ENCODE measurements at regions not wholly inside any gene's neighbourhood (a gene's known extent, or its start where the extent isn't known, plus 50 kb on each side); places are given as distances from the start of the nearest gene placed in this dataset.

DNA sequence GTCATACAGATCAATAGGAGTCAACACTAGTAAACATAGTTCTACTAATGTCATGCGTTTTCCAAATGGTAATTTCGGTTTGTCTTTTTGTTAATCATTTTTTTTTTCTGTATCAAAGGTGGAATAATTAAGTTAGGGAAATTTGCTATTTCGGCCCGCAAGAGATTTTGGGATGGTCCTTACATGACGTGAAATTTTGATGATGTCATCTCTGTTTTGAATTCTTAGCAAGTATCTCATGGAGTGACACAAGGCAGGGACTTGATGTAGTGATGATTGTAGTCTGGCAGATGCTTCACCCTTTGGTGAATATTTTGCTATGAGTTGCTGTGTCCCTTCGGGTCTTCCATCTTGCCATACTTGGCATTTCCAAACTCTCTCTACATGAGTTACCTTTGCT is 608.0 kb downstream of the BCKDHB start:
- DNase-seq (ENCODE audit: extremely low spot score, insufficient read length, low read depth) (no peak), FAIRE-seq (no peak)

GRCh38 chr6:80698459-80698858 is 592.0 kb downstream of the BCKDHB start:
- no peak for DNase-seq (ENCODE audit: extremely low spot score, insufficient read length, low read depth)
- FAIRE-seq = no peak

GRCh38 chr6:80696268-80696667 is 589.8 kb downstream of the BCKDHB start:
- FAIRE-seq = no peak

GRCh38 chr6:80690551-80691131 is 584.2 kb downstream of the BCKDHB start:
- FAIRE-seq (no peak), DNase-seq (ENCODE audit: extremely low spot score, insufficient read length, low read depth) (no peak)

More at GRCh38 chr6:80696268-80696667, 589.8 kb downstream of the BCKDHB start:
- DNase-seq (ENCODE audit: extremely low spot score, insufficient read length, low read depth) = no peak

DNA sequence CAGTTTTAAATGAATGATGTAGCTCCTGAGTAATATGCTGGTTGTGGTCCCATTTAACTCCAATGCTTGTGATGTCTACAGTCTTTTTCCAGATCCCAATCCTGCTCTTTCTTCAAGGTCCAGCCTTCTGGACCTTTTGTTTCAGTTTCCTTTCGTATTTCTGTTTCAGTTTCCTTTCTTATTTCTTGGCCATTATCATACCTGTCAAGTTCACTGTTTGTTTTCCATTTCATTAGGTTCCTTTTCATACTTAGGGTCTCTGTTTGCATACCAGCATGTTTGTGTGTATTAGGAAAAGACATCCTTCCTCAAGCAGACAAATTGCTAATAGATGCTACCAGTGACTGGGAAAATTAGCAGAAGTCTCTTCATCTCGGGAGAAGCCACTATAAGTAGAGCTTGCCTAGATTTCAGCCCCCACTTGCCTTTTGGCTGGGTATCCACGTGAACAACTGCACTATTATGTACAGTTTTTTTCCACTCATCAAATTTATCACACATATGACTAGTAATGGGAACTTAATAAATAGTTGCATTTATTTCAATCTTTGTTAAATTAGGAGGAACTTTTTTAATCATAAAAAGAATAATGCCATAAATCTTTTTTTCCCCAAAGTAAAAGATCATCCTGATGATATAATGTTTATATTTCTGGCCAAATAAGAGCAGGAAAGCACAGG is 583.4 kb downstream of the BCKDHB start:
- DNase-seq (ENCODE audit: extremely low spot score, insufficient read length, low read depth) (no peak), FAIRE-seq (no peak)

DNA sequence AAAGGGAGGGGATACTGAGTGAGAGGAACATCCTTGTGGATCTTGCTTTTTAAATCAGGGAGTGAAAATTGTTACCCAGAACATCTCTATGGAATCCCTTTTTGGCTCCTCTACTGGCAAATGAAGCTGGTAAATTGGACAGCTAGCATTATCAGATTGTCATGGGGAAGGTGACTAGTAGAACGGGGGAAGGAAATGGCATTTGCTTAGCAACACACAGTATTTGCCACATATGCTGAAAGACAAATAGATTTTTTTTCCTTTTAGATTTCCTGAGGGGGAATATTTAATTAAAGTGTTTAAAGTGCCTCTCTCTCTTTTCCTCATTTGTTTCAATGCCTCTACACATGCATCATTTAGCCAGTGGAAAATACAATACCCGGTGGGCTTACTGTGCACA is 573.5 kb downstream of the BCKDHB start:
- DNase-seq (ENCODE audit: extremely low spot score, insufficient read length, low read depth) (no peak), FAIRE-seq (no peak)

DNA sequence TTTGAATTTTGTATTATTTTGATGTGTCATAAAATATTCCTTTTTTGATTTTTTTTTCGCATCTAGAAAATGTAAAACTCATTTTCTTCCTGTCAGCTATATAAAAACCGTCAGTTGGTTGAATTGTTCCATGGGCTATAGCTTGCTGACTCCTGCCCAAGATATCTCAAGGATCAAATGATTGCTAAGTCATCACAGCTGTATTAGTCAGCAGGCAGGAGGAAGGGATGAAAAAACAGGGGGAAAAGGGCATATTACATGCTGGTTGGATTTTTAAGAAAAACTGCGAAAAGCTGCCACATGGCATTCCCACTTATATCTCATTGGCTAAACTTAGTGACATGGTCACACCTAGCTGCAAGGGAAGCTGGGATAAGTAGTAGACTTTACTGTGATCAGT is 569.9 kb downstream of the BCKDHB start:
- FAIRE-seq (no peak), DNase-seq (ENCODE audit: extremely low spot score, insufficient read length, low read depth) (no peak)

DNA sequence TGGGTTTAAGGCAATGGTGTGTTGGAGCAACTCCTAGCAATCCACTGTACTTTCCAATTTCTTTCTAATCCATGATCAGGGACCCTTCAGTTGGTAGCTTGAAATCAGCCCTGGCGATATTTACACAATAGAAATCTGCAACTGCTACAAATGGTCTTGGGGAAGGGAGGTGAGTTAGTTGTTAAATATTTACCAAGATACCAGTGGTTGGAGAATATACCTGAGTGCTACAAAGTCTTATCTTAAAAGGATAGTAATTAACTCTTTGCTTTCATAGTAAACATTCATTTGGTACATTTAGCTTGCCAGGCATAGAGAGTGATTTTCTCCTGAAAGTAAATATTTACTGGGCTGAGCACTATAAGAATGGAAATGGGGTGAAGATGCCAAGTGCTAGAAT is 568.2 kb downstream of the BCKDHB start:
- FAIRE-seq = no peak
- no peak for DNase-seq (ENCODE audit: extremely low spot score, insufficient read length, low read depth)

GRCh38 chr6:80673367-80673766 is 566.9 kb downstream of the BCKDHB start:
- no peak for DNase-seq (ENCODE audit: extremely low spot score, insufficient read length, low read depth)
- no peak for FAIRE-seq

DNA sequence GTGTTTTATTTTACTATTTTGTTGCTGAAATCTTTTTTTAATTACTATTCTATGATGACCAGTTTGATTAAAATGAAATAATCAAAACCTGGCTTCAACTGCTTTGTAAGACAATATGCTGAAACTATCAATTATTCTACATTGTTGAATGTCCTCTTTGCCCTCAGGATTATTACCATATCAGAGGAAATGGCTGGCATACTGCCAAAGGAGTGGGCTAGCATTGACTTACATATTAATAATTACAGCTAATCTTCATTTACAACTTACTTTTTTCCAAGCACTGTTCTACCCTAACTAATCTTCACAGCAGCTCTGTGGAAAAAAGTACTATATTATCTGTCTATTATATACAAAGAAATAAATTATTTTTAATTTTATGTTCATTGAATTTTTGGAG is 560.5 kb downstream of the BCKDHB start:
- FAIRE-seq = no peak
- DNase-seq (ENCODE audit: extremely low spot score, insufficient read length, low read depth) = no peak

DNA sequence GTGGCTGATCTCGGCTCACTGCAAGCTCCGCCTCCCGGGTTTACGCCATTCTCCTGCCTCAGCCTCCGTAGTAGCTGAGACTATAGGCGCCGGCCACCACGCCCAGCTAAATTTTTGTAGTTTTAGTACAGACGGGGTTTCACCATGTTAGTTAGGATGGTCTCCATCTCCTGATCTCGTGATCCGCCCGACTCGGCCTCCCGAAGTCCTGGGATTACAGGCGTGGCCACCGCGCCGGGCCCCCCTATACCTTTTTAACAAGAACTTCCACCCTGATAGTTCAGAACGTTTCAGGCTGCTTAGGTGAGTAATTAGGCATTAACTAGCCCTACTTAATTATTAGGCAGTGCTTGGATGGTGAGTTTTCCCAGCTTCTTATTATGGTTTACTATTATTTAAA is 552.5 kb downstream of the BCKDHB start:
- FAIRE-seq = no peak
- DNase-seq (ENCODE audit: extremely low spot score, insufficient read length, low read depth) = no peak

GRCh38 chr6:80647156-80647555 is 540.7 kb downstream of the BCKDHB start:
- FAIRE-seq = no peak
- no peak for DNase-seq (ENCODE audit: extremely low spot score, insufficient read length, low read depth)

DNA sequence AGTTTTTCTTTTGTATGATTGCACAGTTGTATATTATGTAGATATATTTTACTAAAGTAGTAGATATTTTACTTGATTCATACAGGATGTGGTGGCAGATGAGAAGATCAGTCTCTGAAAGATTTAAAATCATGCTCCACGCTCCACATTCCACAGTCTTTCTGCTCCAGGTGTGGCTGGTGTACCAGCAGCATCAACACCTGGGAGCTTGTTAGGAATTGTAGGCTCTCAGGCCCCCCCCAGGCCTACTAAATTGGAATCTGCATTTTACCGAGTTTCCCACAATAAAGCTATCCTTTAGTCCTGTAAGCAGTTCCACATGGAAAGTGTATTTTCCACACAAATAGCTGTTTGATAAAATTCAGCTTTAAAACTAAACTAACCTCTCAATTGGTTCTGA is 537.4 kb downstream of the BCKDHB start:
- FAIRE-seq = no peak
- DNase-seq (ENCODE audit: extremely low spot score, insufficient read length, low read depth) = no peak

- FAIRE-seq (no peak), DNase-seq (ENCODE audit: extremely low spot score, insufficient read length, low read depth) (no peak)
Observed at GRCh38 chr6:80642452-80642851, 536.0 kb downstream of the BCKDHB start.

- DNase-seq (ENCODE audit: extremely low spot score, insufficient read length, low read depth) = no peak
- FAIRE-seq = no peak
Observed at GRCh38 chr6:80641591-80641990, 535.1 kb downstream of the BCKDHB start.

DNA sequence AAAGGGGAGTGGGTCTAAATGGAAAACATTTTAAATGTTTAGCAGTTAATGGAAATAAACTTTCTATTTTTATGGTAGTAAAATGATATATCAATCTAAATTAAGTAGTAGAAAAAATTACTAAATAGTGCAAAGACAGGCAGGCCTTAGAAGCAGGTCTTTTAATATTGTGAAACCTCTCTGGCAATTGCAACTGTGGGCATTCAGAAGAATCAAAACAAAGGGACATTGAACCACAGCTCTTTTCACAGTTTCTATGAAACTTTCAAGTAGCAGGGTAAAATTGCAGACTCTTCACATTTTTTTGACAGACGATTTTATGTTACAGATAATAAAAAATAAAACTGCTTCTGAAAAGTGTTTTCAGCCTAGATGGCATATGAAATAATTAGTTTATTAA is 533.7 kb downstream of the BCKDHB start:
- DNase-seq (ENCODE audit: extremely low spot score, insufficient read length, low read depth) (no peak), FAIRE-seq (no peak)

DNA sequence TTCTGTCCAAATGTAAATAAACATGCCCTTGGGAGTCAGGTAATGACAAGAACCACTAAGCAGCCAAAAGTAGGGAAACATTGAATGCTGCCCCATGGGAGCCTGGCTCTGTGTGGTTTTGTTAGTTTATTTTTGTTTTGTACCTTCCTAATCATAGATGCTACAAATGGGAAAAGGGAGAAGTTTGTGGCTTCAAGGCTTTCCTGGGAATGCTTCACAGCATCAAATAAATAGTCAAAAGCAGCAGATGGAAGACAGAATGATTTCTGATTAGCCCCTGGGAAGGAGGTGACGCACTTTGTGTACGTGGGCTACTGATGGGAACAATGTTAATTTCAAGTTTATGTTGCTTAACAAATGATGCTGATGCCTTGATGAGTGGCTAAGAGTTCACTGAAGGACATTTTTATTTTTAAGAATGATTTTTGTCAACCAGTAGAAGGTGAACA is 532.7 kb downstream of the BCKDHB start:
- DNase-seq (ENCODE audit: extremely low spot score, insufficient read length, low read depth) = no peak
- no peak for FAIRE-seq

GRCh38 chr6:80638213-80639055 is 532.0 kb downstream of the BCKDHB start:
- DNase-seq (ENCODE audit: extremely low spot score, insufficient read length, low read depth) (no peak), FAIRE-seq (no peak)

- FAIRE-seq = no peak
- no peak for DNase-seq (ENCODE audit: extremely low spot score, insufficient read length, low read depth)
Observed at GRCh38 chr6:80637312-80637711, 530.8 kb downstream of the BCKDHB start.

GRCh38 chr6:80636689-80637088 is 530.2 kb downstream of the BCKDHB start:
- FAIRE-seq = no peak
- no peak for DNase-seq (ENCODE audit: extremely low spot score, insufficient read length, low read depth)

- DNase-seq (ENCODE audit: extremely low spot score, insufficient read length, low read depth) = no peak
- no peak for FAIRE-seq
Observed at GRCh38 chr6:80633412-80633811, 526.9 kb downstream of the BCKDHB start.
